ENCODE measurements at regions not wholly inside any gene's neighbourhood (a gene's known extent, or its start where the extent isn't known, plus 50 kb on each side); places are given as distances from the start of the nearest gene placed in this dataset.

DNA sequence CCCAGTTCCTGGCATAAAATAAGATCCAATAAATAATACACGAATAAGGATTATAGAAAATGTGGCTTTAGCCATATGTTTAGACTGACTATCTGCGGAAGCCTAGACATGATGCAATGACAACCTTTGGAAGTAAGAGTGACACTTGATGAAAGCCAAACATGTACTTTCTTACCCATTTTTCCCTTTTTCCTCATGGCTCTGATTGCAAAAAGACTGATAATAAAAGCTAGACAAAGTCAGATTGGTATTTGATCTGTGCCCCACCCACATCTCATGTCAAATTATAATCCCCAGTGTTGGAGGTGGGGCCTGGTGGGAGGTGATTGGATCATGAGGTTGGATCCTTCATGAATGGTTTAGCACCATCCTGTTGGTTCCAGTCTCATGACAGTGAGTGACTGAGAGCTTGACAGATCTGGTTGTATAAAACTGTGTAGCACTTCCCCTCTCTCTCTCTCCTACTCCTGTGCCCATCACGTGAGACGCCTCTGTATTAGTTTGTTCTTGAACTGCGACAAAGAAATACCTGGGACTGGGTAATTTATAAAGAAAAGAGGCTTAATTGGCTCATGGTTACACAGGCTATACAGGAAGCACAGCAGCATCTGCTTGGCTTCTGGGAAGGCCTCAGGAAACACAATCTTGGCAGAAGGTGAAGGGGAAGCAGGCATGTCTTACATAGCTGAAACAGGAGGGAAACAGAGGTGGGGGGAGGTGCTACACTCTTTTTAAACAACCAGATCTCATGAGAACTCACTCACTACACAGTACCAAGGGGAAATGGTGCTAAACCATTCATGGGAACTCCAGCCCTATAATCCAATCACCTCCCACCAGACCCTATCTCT lies 243.4 kb upstream of the PIK3R1 start:
- Histone ChIP-seq H3K4me3 (no peak overlapping the region), H3K27ac (peak overlapping the region in 1 of 2 donors; percentile 70), H3K27me3 (no peaks in the 10 kb centered on the region), H3K4me1 (ENCODE audit: insufficient read depth) (peaks cover 6% of the 10 kb centered on the region), H3K36me3 (no peaks in the 10 kb centered on the region), H3K9me3 (no peaks in the 10 kb centered on the region)
- TF ChIP-seq, protein P1, sequence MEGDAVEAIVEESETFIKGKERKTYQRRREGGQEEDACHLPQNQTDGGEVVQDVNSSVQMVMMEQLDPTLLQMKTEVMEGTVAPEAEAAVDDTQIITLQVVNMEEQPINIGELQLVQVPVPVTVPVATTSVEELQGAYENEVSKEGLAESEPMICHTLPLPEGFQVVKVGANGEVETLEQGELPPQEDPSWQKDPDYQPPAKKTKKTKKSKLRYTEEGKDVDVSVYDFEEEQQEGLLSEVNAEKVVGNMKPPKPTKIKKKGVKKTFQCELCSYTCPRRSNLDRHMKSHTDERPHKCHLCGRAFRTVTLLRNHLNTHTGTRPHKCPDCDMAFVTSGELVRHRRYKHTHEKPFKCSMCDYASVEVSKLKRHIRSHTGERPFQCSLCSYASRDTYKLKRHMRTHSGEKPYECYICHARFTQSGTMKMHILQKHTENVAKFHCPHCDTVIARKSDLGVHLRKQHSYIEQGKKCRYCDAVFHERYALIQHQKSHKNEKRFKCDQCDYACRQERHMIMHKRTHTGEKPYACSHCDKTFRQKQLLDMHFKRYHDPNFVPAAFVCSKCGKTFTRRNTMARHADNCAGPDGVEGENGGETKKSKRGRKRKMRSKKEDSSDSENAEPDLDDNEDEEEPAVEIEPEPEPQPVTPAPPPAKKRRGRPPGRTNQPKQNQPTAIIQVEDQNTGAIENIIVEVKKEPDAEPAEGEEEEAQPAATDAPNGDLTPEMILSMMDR (IDR thresholded peaks at IDR 0.05), result no peak
- no peak for TF ChIP-seq POLR2A (IDR thresholded peaks at IDR 0.05)
- no peak for TF ChIP-seq EP300 (IDR thresholded peaks at IDR 0.05)
- WGBS, 3 donors, result 55 to 66% (median 57%) methylated on average over 5 of the region's 5 CpGs
- DNase-seq, result no peak
- intact Hi-C loops (cut with DNase I), result loop anchor here in 1 of 4 donors (10.0 kb wide), 1 partner anchor 707 kb away; no protein-coding TSS in a partner anchor

DNA sequence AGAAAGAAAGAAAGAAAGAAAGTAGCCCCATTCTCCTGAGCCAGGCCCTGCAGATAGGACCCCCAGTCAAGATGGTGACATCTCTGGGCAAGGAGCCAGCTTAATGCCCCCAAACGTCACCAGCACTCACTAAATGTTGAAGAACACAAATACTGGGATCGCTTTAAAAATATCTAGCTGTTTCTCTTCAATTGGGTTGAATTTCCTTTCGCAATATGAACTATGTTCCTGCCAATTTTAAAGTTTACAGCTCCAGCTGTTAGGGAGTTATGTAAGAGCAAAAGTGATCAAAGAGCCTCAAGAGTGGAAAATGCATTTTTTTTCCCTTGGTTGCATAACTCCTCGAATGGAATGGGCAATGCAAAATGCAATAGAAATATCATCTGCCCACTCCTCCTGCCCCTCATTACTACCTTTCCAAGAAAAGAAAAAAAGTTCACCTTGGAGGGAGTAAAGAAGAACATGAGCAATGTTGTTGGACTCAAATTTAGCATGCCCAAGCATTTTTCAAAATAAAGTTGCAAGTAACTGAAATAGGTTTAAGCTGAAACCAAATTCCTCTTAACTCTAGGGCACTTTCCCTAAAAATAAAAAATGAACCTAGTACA lies 244.2 kb upstream of the PIK3R1 start:
- no peaks in the 10 kb centered on the region for H3K36me3 ChIP-seq
- intact Hi-C loops (cut with DNase I), result loop anchor here in 1 of 4 donors (10.0 kb wide), 1 partner anchor 707 kb away; no protein-coding TSS in a partner anchor
- WGBS, 3 donors, result 4 to 5% (median 4%) methylated on average over 4 of the region's 4 CpGs
- H3K4me1 ChIP-seq (ENCODE audit: insufficient read depth), result peaks cover 6% of the 10 kb centered on the region
- no peaks in the 10 kb centered on the region for H3K27me3 ChIP-seq
- H3K9me3 ChIP-seq, result no peaks in the 10 kb centered on the region
- TF ChIP-seq, protein P1 (IDR thresholded peaks at IDR 0.05), result peak in 1 of 3 donors; percentile 8
- TF ChIP-seq EP300 (IDR thresholded peaks at IDR 0.05) (peak; percentile 68), POLR2A (IDR thresholded peaks at IDR 0.05) (no peak)
- peak; percentile 56 to 71 (median 63) for DNase-seq
- H3K4me3 ChIP-seq, result no peak overlapping the region
- H3K27ac ChIP-seq, result peak overlapping the region; percentile 44 to 70

DNA sequence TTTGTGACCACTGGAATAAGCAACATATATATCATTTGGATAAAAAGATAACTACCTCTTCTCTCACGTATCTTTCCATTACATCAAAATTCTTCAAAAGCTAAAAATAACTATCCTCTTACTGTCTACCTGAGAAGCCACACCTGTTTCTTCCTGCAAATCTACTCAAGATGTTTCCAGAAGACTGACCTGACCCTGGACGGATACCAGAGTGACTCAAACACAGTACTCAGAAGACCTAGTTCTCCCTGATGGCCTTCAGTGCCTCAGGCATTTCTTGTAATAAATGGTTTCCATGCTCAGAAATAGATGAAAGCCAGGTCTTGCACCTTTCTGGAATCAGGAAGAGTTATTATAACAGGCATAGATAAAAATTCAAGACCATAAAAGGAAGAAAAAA lies 245.9 kb upstream of the PIK3R1 start:
- Histone ChIP-seq H3K27me3 (no peaks in the 10 kb centered on the region), H3K36me3 (no peaks in the 10 kb centered on the region), H3K9me3 (no peaks in the 10 kb centered on the region), H3K4me1 (ENCODE audit: insufficient read depth) (peaks cover 6% of the 10 kb centered on the region), H3K27ac (no peak overlapping the region), H3K4me3 (no peak overlapping the region)
- DNase-seq, result no peak
- TF ChIP-seq, protein P1 (IDR thresholded peaks at IDR 0.05), result no peak
- no peak for TF ChIP-seq POLR2A (IDR thresholded peaks at IDR 0.05)
- no peak for TF ChIP-seq EP300 (IDR thresholded peaks at IDR 0.05)
- 87 to 95% (median 93%) methylated on average over 2 of the region's 2 CpGs for WGBS, 3 donors
- intact Hi-C loops (cut with DNase I), result loop anchor here in 1 of 4 donors (10.0 kb wide), 1 partner anchor 705 kb away; no protein-coding TSS in a partner anchor

DNA sequence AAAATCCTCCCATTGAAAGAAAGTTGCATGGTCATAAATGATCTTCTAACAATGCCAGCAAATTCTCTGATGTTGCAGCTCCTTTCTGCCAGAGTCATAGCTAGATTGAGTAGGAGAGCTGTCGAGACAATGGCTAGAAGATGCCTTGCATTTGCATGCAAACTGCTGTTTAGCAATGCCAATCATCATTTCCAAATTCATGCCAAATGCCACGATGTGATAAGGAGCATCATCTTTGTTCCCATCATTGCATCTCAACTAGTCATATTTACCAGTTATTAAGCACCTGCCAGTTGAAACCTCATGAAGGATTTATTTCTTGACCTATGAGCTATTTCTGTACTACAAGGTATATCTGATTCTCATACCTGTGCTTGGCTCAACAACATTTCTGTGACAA lies 246.4 kb upstream of the PIK3R1 start:
- TF ChIP-seq EP300 (IDR thresholded peaks at IDR 0.05) (no peak), POLR2A (IDR thresholded peaks at IDR 0.05) (no peak)
- TF ChIP-seq, protein P1 (IDR thresholded peaks at IDR 0.05), result no peak
- Histone ChIP-seq H3K9me3 (no peaks in the 10 kb centered on the region), H3K4me3 (no peak overlapping the region), H3K27me3 (no peaks in the 10 kb centered on the region), H3K4me1 (ENCODE audit: insufficient read depth) (peaks cover 6% of the 10 kb centered on the region), H3K36me3 (no peaks in the 10 kb centered on the region), H3K27ac (no peak overlapping the region)
- intact Hi-C loops (cut with DNase I), result no loop called here
- DNase-seq, result no peak
- WGBS, 3 donors, result 75 to 84% (median 77%) methylated on average over 2 of the region's 2 CpGs
